K562 (cell line): ENCODE measurements at regions not wholly inside any gene's neighbourhood (a gene's known extent, or its start where the extent isn't known, plus 50 kb on each side); places are given as distances from the start of the nearest gene placed in this dataset.

Source experiments
- ATAC-seq: fragments of 200-7000 bp; cut with Tn5 transposase; 3 replicates; pipeline ENCODE4 v1.9.1; 2020; ENCODE audit warnings: moderate library complexity
- BruUV-seq: library from RNA; stranded (reverse); fragments of 400-500 nt; replicated peaks from 2 replicates; lab custom pipeline; 2021; lab: Mats Ljungman, UMichigan
- CTCF ChIA-PET: fragments of 300-600 bp; formaldehyde crosslinking; extraction: SDS; loops from one replicate; lab custom pipeline; 2021; ENCODE audit warnings: low intra/inter-chr PET ratio; lab: Yijun Ruan, JAX
- POLR2A ChIA-PET: fragments of 300-600, 350-650 bp; sonication (Branson Sonifier 250); formaldehyde crosslinking; extraction: SDS; loops from one replicate; lab custom pipeline; 2021; ENCODE audit warnings: antibody characterized with exemption, inconsistent platforms; lab: Yijun Ruan, JAX
- DNase-seq, 4 experiments: peaks; one replicate each; pipeline versions ENCODE4 v3.0.0 to v3.0.0-alpha.2; 2011 to 2018; ENCODE audit warnings: low spot score in 3 of 4, mixed read lengths in 3 of 4; ENCODE audit errors: extremely low read depth in 1 of 4
- FAIRE-seq: peaks from 2 replicates; lab custom pipeline; 2011; peaks lifted over from hg19 to GRCh38; lab: Jason Lieb, UNC
- H2AFZ ChIP-seq: 2 replicates; pipeline ENCODE4 v1.6.0; 2011; ENCODE audit warnings: low read depth, low read length, control low read depth, inconsistent platforms
- H3K27ac ChIP-seq: fragments of 200-600 bp; 3 replicates; pipeline ENCODE4 v1.8.0; 2011; ENCODE audit warnings: low read depth, mild to moderate bottlenecking, control low read depth, inconsistent platforms, low read length, moderate library complexity, mixed read lengths; ENCODE audit errors: extremely low read depth
- H3K27me3 ChIP-seq, 2 experiments: fragments of 300-600 bp in 1 of 2; 2 replicates in 1 of 2; 3 replicates in 1 of 2; pipeline versions ENCODE4 v1.6.0 to v1.8.0; 2011; ENCODE audit warnings: inconsistent platforms in 2 of 2, low read length in 2 of 2, mild to moderate bottlenecking in 1 of 2, mixed read lengths in 1 of 2, moderate library complexity in 1 of 2; ENCODE audit not compliant: control insufficient read depth in 2 of 2, insufficient read depth in 2 of 2
- H3K36me3 ChIP-seq: fragments of 300-600 bp; 3 replicates; pipeline ENCODE4 v1.8.0; 2011; ENCODE audit warnings: mild to moderate bottlenecking, low read length, inconsistent platforms; ENCODE audit not compliant: control insufficient read depth, insufficient read depth
- H3K4me1 ChIP-seq, 2 experiments: fragments of 200-600 bp in 1 of 2; replicated peaks in 1 of 2; 2 replicates in 1 of 2; 3 replicates in 1 of 2; pipeline versions ENCODE4 v1.5.1 to v1.8.0; 2011; ENCODE audit warnings: inconsistent platforms in 2 of 2, low read length in 2 of 2, mild to moderate bottlenecking in 1 of 2, mixed read lengths in 1 of 2, moderate library complexity in 1 of 2; ENCODE audit not compliant: control insufficient read depth in 2 of 2, insufficient read depth in 2 of 2
- H3K4me2 ChIP-seq: 2 replicates; pipeline ENCODE4 v1.6.1; 2011; ENCODE audit warnings: low read length, control low read depth, inconsistent platforms, mixed read lengths; ENCODE audit not compliant: insufficient read depth
- H3K4me3 ChIP-seq: fragments of 200-600 bp; sonication (generic), shearing (Covaris generic); 2 replicates; pipeline ENCODE4 v1.5.1; 2016; ENCODE audit warnings: control low read depth, inconsistent platforms
- H3K79me2 ChIP-seq: fragments of 200-600 bp; 3 replicates; pipeline ENCODE4 v1.8.0; 2011; ENCODE audit warnings: low read length, inconsistent platforms; ENCODE audit not compliant: control insufficient read depth, insufficient read depth
- H3K9ac ChIP-seq, 2 experiments: 2 replicates each; pipeline versions ENCODE4 v1.6.0 to v1.6.1; 2011; ENCODE audit warnings: low read depth in 2 of 2, low read length in 2 of 2, control low read depth in 1 of 2, inconsistent platforms in 1 of 2, mild to moderate bottlenecking in 1 of 2, mixed read lengths in 1 of 2; ENCODE audit not compliant: insufficient read depth in 1 of 2
- H3K9me1 ChIP-seq: one replicate; pipeline ENCODE4 v1.6.0; 2011; ENCODE audit warnings: inconsistent platforms, mild to moderate bottlenecking, low read length, moderate library complexity; ENCODE audit not compliant: control insufficient read depth, insufficient read depth
- H3K9me3 ChIP-seq: replicated peaks from 2 replicates; pipeline ENCODE4 v1.5.1; 2011; ENCODE audit warnings: low read depth, low read length, inconsistent platforms; ENCODE audit not compliant: control insufficient read depth, insufficient read depth
- H4K20me1 ChIP-seq: replicated peaks from 2 replicates; pipeline ENCODE4 v1.6.1; 2011; ENCODE audit warnings: low read length, inconsistent platforms, mixed read lengths; ENCODE audit not compliant: control insufficient read depth, insufficient read depth
- ARID4B ChIP-seq: sonication (generic); formaldehyde crosslinking; IDR thresholded peaks from 2 replicates; pipeline ENCODE4 v1.8.0; 2022; ENCODE audit warnings: mild to moderate bottlenecking, missing genetic modification reagents
- HDAC1 ChIP-seq, 2 experiments: fragments of 450-650 bp; IDR thresholded peaks; 2 replicates each; pipeline ENCODE4 v1.6.1; 2016 to 2017; ENCODE audit warnings: inconsistent platforms in 1 of 2, mild to moderate bottlenecking in 1 of 2, moderate library complexity in 1 of 2
- MEIS2 ChIP-seq: fragments of 450-650 bp; IDR thresholded peaks from 2 replicates; pipeline ENCODE4 v1.6.1; 2014; ENCODE audit warnings: mild to moderate bottlenecking; ENCODE audit not compliant: partially characterized antibody
- NFATC3 ChIP-seq: fragments of 450-650 bp; IDR thresholded peaks from 2 replicates; pipeline ENCODE4 v1.6.1; 2017; ENCODE audit warnings: mild to moderate bottlenecking
- TRIM24 ChIP-seq, 2 experiments: fragments of 450-650 bp; IDR thresholded peaks; 2 replicates each; pipeline ENCODE4 v1.6.1; 2016
- WGBS: fragments of 100-300 bp; shearing (Covaris generic); methylation state at CpG from one replicate; pipeline ENCODE4 v1.1.6; 2016; ENCODE audit warnings: low coverage, mixed read lengths; ENCODE audit not compliant: insufficient coverage; ENCODE audit errors: missing lambda C conversion rate; 5-methylcytosine and 5-hydroxymethylcytosine counted together
- in situ Hi-C: fragments of 300-500 bp; cut with MboI; formaldehyde crosslinking; loops from 4 replicates; pipeline ENCODE4 v1.15.0; 2018; ENCODE audit warnings: inconsistent platforms, mixed read lengths
- intact Hi-C: fragments of 100-400 bp; cut with micrococcal nuclease; formaldehyde crosslinking; loops from 2 replicates; pipeline ENCODE4 v1.14.2; 2022
- TF ChIP-seq, protein P1 (sequence below): fragments of 250-450 bp; sonication (Bioruptor Pico); IDR thresholded peaks from 2 replicates; pipeline ENCODE4 v1.5.0; 2021; ENCODE audit warnings: mild to moderate bottlenecking, borderline replicate concordance
- TF ChIP-seq, protein P2 (sequence below), 3 experiments: IDR thresholded peaks in 2 of 3; conservative IDR thresholded peaks in 1 of 3; 2 replicates each; pipeline ENCODE4 v1.5.1; 2011 to 2012; ENCODE audit warnings: low read length in 3 of 3, mild to moderate bottlenecking in 3 of 3, control low read depth in 2 of 3, improper control_type of control experiment in 1 of 3, inconsistent platforms in 1 of 3, low read depth in 1 of 3, mixed read lengths in 1 of 3, moderate library complexity in 1 of 3; ENCODE audit not compliant: insufficient read depth in 2 of 3
- TF ChIP-seq, protein P3 (sequence below): fragments of 250-450 bp; sonication (Bioruptor Pico); IDR thresholded peaks from 2 replicates; pipeline ENCODE4 v1.5.0; 2021

DNA sequence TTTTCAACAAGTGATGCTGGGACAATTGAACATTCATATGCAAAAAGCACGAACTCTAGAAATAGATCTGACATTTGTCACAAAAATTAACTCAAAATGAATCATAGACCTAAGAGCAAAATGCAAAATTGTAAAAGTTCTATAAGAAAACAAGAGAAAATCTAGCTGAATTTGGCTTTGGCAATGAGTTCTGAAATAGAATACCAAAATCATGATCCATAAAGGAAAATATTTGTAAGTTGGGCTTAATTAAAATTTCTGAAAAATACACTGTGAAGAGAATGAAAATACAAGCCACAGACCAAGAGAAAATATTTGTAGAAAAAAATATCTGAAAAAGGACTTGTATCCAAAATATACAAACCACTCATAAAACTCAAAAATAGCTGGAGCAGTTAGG lies 698.8 kb upstream of the CELF2 start:
- DNase-seq, result no peak
- 0% methylated on average over 1 of the region's 1 CpG for WGBS
- H3K9me3 ChIP-seq, result no peaks in the 10 kb centered on the region
- no TSS peak for BruUV-seq
- ChIA-PET POLR2A (no interaction called here), CTCF (no interaction called here)
- H3K9ac ChIP-seq, result no peak overlapping the region
- no peak overlapping the region for H3K4me2 ChIP-seq
- intact Hi-C loops, result no loop called here
- H3K27ac ChIP-seq, result no peak overlapping the region
- no peaks in the 10 kb centered on the region for H3K4me1 ChIP-seq
- H2AFZ ChIP-seq, result no peak overlapping the region
- no peak for FAIRE-seq
- H3K27me3 ChIP-seq, result no peaks in the 10 kb centered on the region
- TF ChIP-seq ARID4B (no peak), NFATC3 (no peak), TRIM24 (IDR thresholded peaks at IDR 0.05) (no peak), MEIS2 (no peak), HDAC1 (IDR thresholded peaks at IDR 0.05) (no peak)
- TF ChIP-seq, protein P1, sequence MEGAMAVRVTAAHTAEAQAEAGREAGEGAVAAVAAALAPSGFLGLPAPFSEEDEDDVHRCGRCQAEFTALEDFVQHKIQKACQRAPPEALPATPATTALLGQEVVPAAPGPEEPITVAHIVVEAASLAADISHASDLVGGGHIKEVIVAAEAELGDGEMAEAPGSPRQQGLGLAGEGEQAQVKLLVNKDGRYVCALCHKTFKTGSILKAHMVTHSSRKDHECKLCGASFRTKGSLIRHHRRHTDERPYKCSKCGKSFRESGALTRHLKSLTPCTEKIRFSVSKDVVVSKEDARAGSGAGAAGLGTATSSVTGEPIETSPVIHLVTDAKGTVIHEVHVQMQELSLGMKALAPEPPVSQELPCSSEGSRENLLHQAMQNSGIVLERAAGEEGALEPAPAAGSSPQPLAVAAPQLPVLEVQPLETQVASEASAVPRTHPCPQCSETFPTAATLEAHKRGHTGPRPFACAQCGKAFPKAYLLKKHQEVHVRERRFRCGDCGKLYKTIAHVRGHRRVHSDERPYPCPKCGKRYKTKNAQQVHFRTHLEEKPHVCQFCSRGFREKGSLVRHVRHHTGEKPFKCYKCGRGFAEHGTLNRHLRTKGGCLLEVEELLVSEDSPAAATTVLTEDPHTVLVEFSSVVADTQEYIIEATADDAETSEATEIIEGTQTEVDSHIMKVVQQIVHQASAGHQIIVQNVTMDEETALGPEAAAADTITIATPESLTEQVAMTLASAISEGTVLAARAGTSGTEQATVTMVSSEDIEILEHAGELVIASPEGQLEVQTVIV (CRISPR knock-in tag), result no peak
- TF ChIP-seq, protein P2, sequence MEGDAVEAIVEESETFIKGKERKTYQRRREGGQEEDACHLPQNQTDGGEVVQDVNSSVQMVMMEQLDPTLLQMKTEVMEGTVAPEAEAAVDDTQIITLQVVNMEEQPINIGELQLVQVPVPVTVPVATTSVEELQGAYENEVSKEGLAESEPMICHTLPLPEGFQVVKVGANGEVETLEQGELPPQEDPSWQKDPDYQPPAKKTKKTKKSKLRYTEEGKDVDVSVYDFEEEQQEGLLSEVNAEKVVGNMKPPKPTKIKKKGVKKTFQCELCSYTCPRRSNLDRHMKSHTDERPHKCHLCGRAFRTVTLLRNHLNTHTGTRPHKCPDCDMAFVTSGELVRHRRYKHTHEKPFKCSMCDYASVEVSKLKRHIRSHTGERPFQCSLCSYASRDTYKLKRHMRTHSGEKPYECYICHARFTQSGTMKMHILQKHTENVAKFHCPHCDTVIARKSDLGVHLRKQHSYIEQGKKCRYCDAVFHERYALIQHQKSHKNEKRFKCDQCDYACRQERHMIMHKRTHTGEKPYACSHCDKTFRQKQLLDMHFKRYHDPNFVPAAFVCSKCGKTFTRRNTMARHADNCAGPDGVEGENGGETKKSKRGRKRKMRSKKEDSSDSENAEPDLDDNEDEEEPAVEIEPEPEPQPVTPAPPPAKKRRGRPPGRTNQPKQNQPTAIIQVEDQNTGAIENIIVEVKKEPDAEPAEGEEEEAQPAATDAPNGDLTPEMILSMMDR (IDR thresholded peaks at IDR 0.05 in 2 of 3, conservative IDR thresholded peaks at IDR 0.05 in 1 of 3; ENCODE audit: insufficient read depth in 2 of 3, low read depth in 1 of 3, low read length in 3 of 3), result no peak
- TF ChIP-seq, protein P3, sequence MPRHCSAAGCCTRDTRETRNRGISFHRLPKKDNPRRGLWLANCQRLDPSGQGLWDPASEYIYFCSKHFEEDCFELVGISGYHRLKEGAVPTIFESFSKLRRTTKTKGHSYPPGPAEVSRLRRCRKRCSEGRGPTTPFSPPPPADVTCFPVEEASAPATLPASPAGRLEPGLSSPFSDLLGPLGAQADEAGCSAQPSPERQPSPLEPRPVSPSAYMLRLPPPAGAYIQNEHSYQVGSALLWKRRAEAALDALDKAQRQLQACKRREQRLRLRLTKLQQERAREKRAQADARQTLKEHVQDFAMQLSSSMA (CRISPR knock-in tag), result no peak
- ATAC-seq, result no peak
- H3K4me3 ChIP-seq, result no peak overlapping the region
- no peaks in the 10 kb centered on the region for H4K20me1 ChIP-seq
- in situ Hi-C loops, result no loop called here
- H3K9me1 ChIP-seq, result no peaks in the 10 kb centered on the region
- H3K36me3 ChIP-seq, result no peaks in the 10 kb centered on the region
- no peaks in the 10 kb centered on the region for H3K79me2 ChIP-seq
